SKM-1 (cell line): ENCODE measurements at regions not wholly inside any gene's neighbourhood (a gene's known extent, or its start where the extent isn't known, plus 50 kb on each side); places are given as distances from the start of the nearest gene placed in this dataset.
"Not testable (repeated sequence)": the region's sequence is repeated elsewhere in the genome, so short reads cannot be mapped to it uniquely, and the experiment has no call there.

Experiments used
- DNase-seq: peaks from one replicate; lab custom pipeline; 2025; ENCODE audit not compliant: unreplicated experiment; lab: John Stamatoyannopoulos, UW

GRCh38 chr13:104961246-104961645, 1574.2 kb downstream of the EFNB2 start:
- DNase-seq: no peak

GRCh38 chr13:104954210-104954609, 1581.3 kb downstream of the EFNB2 start:
- DNase-seq: no peak

- no peak for DNase-seq
Measured at GRCh38 chr13:104953588-104953987, 1581.9 kb downstream of the EFNB2 start.

- DNase-seq: no peak
Measured at GRCh38 chr13:104949840-104950740, 1585.4 kb downstream of the EFNB2 start.

GRCh38 chr13:104944176-104944575, 1591.3 kb downstream of the EFNB2 start:
- no peak for DNase-seq

GRCh38 chr13:104943331-104943730, 1592.1 kb downstream of the EFNB2 start:
- no peak for DNase-seq

- DNase-seq: no peak
Measured at GRCh38 chr13:104937881-104938280, 1597.6 kb downstream of the EFNB2 start.

GRCh38 chr13:104936304-104936703, 1599.2 kb downstream of the EFNB2 start:
- no peak for DNase-seq

GRCh38 chr13:104920513-104920912, 1614.9 kb downstream of the EFNB2 start:
- DNase-seq: not testable (repeated sequence)

GRCh38 chr13:104920091-104920490, 1615.4 kb downstream of the EFNB2 start:
- no peak for DNase-seq

- DNase-seq: no peak
Measured at GRCh38 chr13:104900191-104900817, 1635.2 kb downstream of the EFNB2 start.

- no peak for DNase-seq
Measured at GRCh38 chr13:104898484-104898883, 1637.0 kb downstream of the EFNB2 start.

GRCh38 chr13:104895521-104895920, 1639.9 kb downstream of the EFNB2 start:
- no peak for DNase-seq

- DNase-seq: no peak
Measured at GRCh38 chr13:104875038-104875754, 1660.3 kb downstream of the EFNB2 start.

GRCh38 chr13:104872153-104872552, 1663.3 kb downstream of the EFNB2 start:
- DNase-seq: no peak

- no peak for DNase-seq
Measured at GRCh38 chr13:104871456-104871855, 1664.0 kb downstream of the EFNB2 start.

GRCh38 chr13:104869501-104869900, 1666.0 kb downstream of the EFNB2 start:
- peak; percentile 61 for DNase-seq

- no peak for DNase-seq
Measured at GRCh38 chr13:104868806-104869205, 1666.7 kb downstream of the EFNB2 start.

GRCh38 chr13:104855581-104855980, 1679.9 kb downstream of the EFNB2 start:
- no peak for DNase-seq

GRCh38 chr13:104854698-104855097, 1680.8 kb downstream of the EFNB2 start:
- no peak for DNase-seq

GRCh38 chr13:104854007-104854406, 1681.5 kb downstream of the EFNB2 start:
- no peak for DNase-seq

- DNase-seq: no peak
Measured at GRCh38 chr13:104847922-104848321, 1687.5 kb downstream of the EFNB2 start.
